Right cardiac atrium (tissue), 5 donors: ENCODE measurements at regions not wholly inside any gene's neighbourhood (a gene's known extent, or its start where the extent isn't known, plus 50 kb on each side); places are given as distances from the start of the nearest gene placed in this dataset.
A peak's percentile ranks its signal among the peaks of the same experiment; 100 is the strongest.

ENCODE experiments used
- ATAC-seq, 2 donors: fragments of 200-7000 bp; cut with Tn5 transposase; one replicate each; pipeline versions ENCODE4 v1.8.0 to v1.9.1; 2020; ENCODE audit warnings: moderate library complexity in 2 of 2, mild to moderate bottlenecking in 1 of 2
- DNase-seq, 3 donors: peaks; one replicate each; pipeline ENCODE4 v3.0.0-alpha.2; 2020
- H3K27ac ChIP-seq: one replicate; pipeline ENCODE4 v1.5.1; 2013; ENCODE audit warnings: mild to moderate bottlenecking, low read length, control low read depth, moderate library complexity
- H3K27me3 ChIP-seq: one replicate; pipeline ENCODE4 v1.6.1; 2013; ENCODE audit not compliant: control insufficient read depth, insufficient read depth
- H3K4me1 ChIP-seq: one replicate; pipeline ENCODE4 v1.6.1; 2013; ENCODE audit warnings: low read length; ENCODE audit not compliant: control insufficient read depth, insufficient read depth
- H3K4me3 ChIP-seq: one replicate; pipeline ENCODE4 v1.5.1; 2013; ENCODE audit warnings: low read length, control low read depth
- H3K9me3 ChIP-seq: one replicate; pipeline ENCODE4 v1.6.1; 2013; ENCODE audit warnings: low read length; ENCODE audit not compliant: control insufficient read depth
- WGBS: extraction: QIAGEN DNeasy Blood & Tissue Kit; methylation state at CpG from one replicate; pipeline ENCODE4 v1.1.7; 2013; 5-methylcytosine and 5-hydroxymethylcytosine counted together
- intact Hi-C, 4 donors: fragments of 100-400 bp; cut with DNase I; formaldehyde crosslinking; loops; one replicate each; pipeline versions ENCODE4 v1.11.0 to v1.14.0; 2022 to 2023
- donor health status: healthy with polysubstance abuse.
- donor health status: DM: no; HTN: yes; CAD: no.
- donor health status: DM: no; HTN: no; CAD: no.
- donor health status: DM: no; HTN: yes; CAD: no; lungs with severe emphysema.
- donor health status: DM: yes; HTN: yes; CAD: no.

- no peak overlapping the region for H3K27ac ChIP-seq
- H3K27me3 ChIP-seq, result no peaks in the 10 kb centered on the region
- H3K4me1 ChIP-seq, result no peaks in the 10 kb centered on the region
- DNase-seq, result no peak
- no peak for ATAC-seq
- 79% methylated on average over 2 of the region's 2 CpGs for WGBS
- H3K4me3 ChIP-seq, result no peak overlapping the region
- no peaks in the 10 kb centered on the region for H3K9me3 ChIP-seq
- intact Hi-C loops, result loop anchor here in 1 of 4 donors (10.0 kb wide), 1 partner anchor 76 kb away; no protein-coding TSS in a partner anchor
These were observed 172.2 kb upstream of the ZNF608 start for GRCh38 chr5:124918618-124919017.

- Histone ChIP-seq H3K4me3 (no peak overlapping the region), H3K27me3 (no peaks in the 10 kb centered on the region), H3K4me1 (no peaks in the 10 kb centered on the region), H3K27ac (no peak overlapping the region), H3K9me3 (no peaks in the 10 kb centered on the region)
- intact Hi-C loops, result loop anchor here in 1 of 4 donors (10.0 kb wide), 1 partner anchor 76 kb away; no protein-coding TSS in a partner anchor
- no peak for ATAC-seq
- 73% methylated on average over 1 of the region's 1 CpG for WGBS
- no peak for DNase-seq
These were observed 172.6 kb upstream of the ZNF608 start for GRCh38 chr5:124919076-124919475.

DNA sequence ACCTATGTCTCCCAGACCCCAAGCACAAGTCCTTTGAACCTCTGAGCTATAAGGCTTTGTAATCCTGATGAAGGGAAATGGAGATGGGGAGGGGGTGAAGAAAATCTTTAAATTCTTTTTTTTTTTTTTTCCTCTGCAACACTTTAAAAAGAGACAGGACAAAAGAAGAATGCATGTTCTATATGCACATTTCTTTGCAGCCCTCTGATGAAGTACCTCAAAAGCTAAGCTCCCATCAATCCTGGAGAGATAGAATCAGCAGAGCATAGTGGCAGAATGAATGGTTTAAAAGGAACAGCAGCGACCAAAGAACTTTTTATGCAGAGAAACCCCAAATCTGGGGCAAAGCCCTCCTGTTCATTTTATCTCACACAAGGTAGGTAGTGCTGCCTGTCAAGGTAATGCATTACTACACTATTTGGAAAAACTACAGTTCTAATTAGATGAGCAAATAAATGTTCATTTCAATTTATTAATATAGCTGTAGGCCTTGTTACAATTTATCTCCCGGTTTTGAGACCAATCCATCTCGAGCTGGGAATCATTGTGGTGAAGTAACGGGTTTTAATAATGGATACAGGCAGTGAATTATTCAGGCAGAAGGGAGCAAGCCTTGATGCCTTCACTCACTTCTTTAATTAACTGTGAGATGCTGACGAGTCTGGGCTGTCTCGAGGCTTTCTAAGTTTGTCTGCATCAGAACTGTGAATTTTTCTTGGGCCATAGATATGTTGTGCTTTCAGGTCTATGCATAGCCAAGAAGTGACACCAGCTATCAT is 173.5 kb upstream of the ZNF608 start:
- no peak for ATAC-seq
- intact Hi-C loops, result loop anchor here in 1 of 4 donors (10.0 kb wide), 1 partner anchor 75 kb away; no protein-coding TSS in a partner anchor
- Histone ChIP-seq H3K27me3 (no peaks in the 10 kb centered on the region), H3K9me3 (no peaks in the 10 kb centered on the region), H3K4me3 (no peak overlapping the region), H3K27ac (no peak overlapping the region), H3K4me1 (no peaks in the 10 kb centered on the region)
- DNase-seq, result no peak
- 76% methylated on average over 6 of the region's 6 CpGs for WGBS

DNA sequence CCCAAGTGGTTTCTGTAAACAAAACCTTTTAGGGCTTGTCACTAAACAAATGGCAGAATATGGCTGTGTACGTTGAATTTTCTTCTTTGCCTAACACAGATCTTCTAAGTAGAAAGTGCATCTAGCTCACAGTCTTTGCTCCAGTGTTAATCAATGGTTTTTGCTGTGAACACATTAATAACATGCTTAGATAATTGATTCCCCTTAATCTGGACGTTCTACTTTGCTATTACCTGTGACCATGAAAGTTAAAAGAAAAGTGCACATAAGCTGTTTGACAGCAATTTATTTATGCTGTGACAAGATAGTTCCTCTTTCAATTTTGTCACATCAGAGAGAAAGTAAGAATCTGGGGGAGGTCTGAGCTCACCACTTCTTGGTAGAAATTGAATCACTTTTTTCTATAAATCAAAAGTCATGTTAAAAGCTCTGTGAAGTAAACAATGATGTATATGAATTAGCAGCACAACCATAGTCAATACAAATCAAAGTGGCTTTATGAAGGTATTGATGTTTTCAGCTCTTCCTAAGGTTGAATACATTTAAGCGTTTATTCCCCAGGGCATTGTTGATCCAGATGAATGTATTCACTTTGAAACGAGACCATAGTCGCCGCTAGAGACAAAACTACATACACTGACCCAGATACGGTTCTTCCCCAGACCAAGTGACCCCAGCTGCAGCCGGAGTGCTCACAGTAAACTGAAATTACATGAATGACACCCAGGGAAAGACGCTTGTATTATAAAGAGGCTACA is 174.6 kb upstream of the ZNF608 start:
- WGBS, result 85% methylated on average over 9 of the region's 9 CpGs
- ATAC-seq, result no peak
- Histone ChIP-seq H3K9me3 (no peaks in the 10 kb centered on the region), H3K4me1 (no peaks in the 10 kb centered on the region), H3K27me3 (no peaks in the 10 kb centered on the region), H3K4me3 (no peak overlapping the region), H3K27ac (no peak overlapping the region)
- no peak for DNase-seq
- intact Hi-C loops, result no loop called here

DNA sequence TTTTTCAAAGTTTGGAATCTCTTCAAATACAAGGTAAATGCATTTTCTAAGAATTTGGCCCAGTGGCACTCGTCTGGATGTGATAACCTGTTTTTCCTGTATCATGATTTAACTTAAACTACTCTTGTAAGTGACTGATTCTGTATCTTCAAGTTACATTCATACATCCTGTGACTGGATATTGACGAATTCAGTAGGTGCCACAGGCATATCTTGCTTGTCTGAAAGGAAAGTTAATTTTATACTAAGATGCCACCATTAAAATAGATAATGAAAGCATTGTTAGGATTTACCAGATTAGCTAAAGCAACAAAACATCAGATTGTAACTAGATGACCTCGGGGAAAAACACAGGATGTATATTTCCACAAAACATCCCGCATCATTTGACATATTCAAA is 175.3 kb upstream of the ZNF608 start:
- DNase-seq (no peak), ATAC-seq (no peak)
- intact Hi-C loops, result no loop called here
- Histone ChIP-seq H3K4me3 (no peak overlapping the region), H3K27me3 (no peaks in the 10 kb centered on the region), H3K27ac (no peak overlapping the region), H3K4me1 (no peaks in the 10 kb centered on the region), H3K9me3 (no peaks in the 10 kb centered on the region)
- 89% methylated on average over 4 of the region's 4 CpGs for WGBS

- Histone ChIP-seq H3K4me3 (no peak overlapping the region), H3K9me3 (no peaks in the 10 kb centered on the region), H3K27ac (no peak overlapping the region), H3K4me1 (no peaks in the 10 kb centered on the region), H3K27me3 (no peaks in the 10 kb centered on the region)
- intact Hi-C loops, result no loop called here
- WGBS, result 67% methylated on average over 6 of the region's 6 CpGs
- DNase-seq (no peak), ATAC-seq (no peak)
These were observed 176.0 kb upstream of the ZNF608 start for GRCh38 chr5:124922255-124922975.

DNA sequence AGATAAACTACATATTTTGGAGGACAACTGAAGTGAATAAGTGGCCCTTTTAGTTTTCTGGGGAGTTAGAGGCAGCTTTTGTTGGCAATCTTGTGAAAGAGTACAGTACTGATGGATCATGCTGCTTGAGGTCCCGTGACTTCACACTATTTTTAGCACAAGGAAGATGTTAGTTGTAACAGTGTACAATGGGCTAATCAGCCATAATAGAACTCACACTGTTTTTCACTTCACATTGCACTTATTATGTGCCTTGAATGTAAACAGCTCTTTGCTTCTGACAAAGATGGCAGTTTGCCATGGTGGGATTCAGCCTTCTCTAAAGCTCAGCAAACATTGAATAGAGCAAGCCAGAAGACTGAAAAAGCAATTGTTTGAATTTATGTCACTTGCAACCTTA is 176.7 kb upstream of the ZNF608 start:
- Histone ChIP-seq H3K4me1 (peaks cover 1% of the 10 kb centered on the region), H3K27ac (no peak overlapping the region), H3K9me3 (no peaks in the 10 kb centered on the region), H3K27me3 (no peaks in the 10 kb centered on the region), H3K4me3 (no peak overlapping the region)
- intact Hi-C loops, result no loop called here
- DNase-seq (no peak), ATAC-seq (peak in 1 of 2 donors; percentile 50)
- WGBS, result 5% methylated on average over 1 of the region's 1 CpG

- ATAC-seq, result no peak
- H3K27ac ChIP-seq, result no peak overlapping the region
- H3K27me3 ChIP-seq, result no peaks in the 10 kb centered on the region
- H3K4me1 ChIP-seq, result peaks cover 1% of the 10 kb centered on the region
- 100% methylated on average over 1 of the region's 1 CpG for WGBS
- no peaks in the 10 kb centered on the region for H3K9me3 ChIP-seq
- intact Hi-C loops, result no loop called here
- no peak for DNase-seq
- no peak overlapping the region for H3K4me3 ChIP-seq
These were observed 178.3 kb upstream of the ZNF608 start for GRCh38 chr5:124924729-124925128.

DNA sequence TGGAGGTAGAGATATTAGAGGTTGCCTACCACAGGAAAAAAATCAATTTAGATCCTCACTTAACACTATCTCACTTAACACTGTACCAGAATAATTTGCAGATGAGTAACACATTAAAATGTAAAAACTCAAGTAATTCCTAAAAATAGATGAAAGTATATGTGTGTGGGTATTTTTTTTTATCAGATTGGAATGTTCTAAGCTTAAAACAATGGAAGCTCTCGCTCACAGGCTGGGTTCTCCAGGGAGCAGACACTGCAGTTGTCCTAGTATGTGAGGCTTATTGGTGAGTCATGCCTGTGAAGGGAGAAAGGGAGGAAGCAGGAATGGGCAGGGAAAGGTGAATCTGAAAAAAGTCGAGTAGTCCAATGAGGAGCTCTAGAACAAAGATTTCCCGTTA is 181.3 kb upstream of the ZNF608 start:
- intact Hi-C loops, result no loop called here
- no peak overlapping the region for H3K27ac ChIP-seq
- peaks cover 1% of the 10 kb centered on the region for H3K4me1 ChIP-seq
- H3K4me3 ChIP-seq, result no peak overlapping the region
- no peak for DNase-seq
- no peak for ATAC-seq
- H3K27me3 ChIP-seq, result no peaks in the 10 kb centered on the region
- 74% methylated on average over 3 of the region's 3 CpGs for WGBS
- H3K9me3 ChIP-seq, result no peaks in the 10 kb centered on the region

DNA sequence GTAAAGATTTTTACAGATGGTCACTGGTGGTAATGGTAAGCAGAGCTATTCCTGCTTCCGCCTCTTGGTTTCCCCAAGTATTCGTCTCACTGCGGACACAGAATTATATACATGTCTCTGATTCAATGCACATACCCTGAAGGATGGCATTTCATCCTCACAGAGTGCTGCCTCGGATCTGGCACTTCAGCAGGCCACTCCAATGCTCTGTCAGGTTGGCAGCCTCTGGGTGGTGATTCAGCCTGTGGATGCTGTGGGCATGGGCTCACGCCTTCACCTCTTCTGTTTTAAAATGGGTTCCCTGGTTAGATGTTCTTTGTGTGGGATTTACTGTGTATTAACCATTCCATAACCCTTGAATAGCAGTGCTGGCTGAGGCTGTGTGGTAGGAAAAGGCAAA is 182.6 kb upstream of the ZNF608 start:
- ATAC-seq (no peak), DNase-seq (no peak)
- H3K4me1 ChIP-seq, result peaks cover 1% of the 10 kb centered on the region
- intact Hi-C loops, result no loop called here
- H3K4me3 ChIP-seq, result no peak overlapping the region
- H3K27ac ChIP-seq, result no peak overlapping the region
- WGBS, result 93% methylated on average over 5 of the region's 5 CpGs
- H3K9me3 ChIP-seq, result no peaks in the 10 kb centered on the region
- H3K27me3 ChIP-seq, result no peaks in the 10 kb centered on the region
